Ascending aorta (tissue), 2 donors: ENCODE measurements at regions not wholly inside any gene's neighbourhood (a gene's known extent, or its start where the extent isn't known, plus 50 kb on each side); places are given as distances from the start of the nearest gene placed in this dataset.
"Not testable (repeated sequence)": the region's sequence is repeated elsewhere in the genome, so short reads cannot be mapped to it uniquely, and the experiment has no call there.

Experiments used
- DNase-seq, 2 donors: peaks; one replicate each; pipeline ENCODE4 v3.0.0-alpha.2; 2019; ENCODE audit warnings: low spot score in 2 of 2
- H3K27ac ChIP-seq, 2 donors: fragments of 200-600 bp; sonication (generic); one replicate each; pipeline ENCODE4 v1.5.1; 2016 to 2017; ENCODE audit warnings: mild to moderate bottlenecking in 1 of 2
- H3K27me3 ChIP-seq: fragments of 200-600 bp; sonication (generic); one replicate; pipeline ENCODE4 v1.5.1; 2017
- H3K36me3 ChIP-seq, 2 donors: fragments of 200-600 bp; sonication (generic); one replicate each; pipeline ENCODE4 v1.5.1; 2016
- H3K4me1 ChIP-seq, 2 donors: fragments of 200-600 bp; sonication (generic); one replicate each; pipeline ENCODE4 v1.5.1; 2016 to 2017; ENCODE audit warnings: mild to moderate bottlenecking in 1 of 2
- H3K4me3 ChIP-seq, 2 donors: fragments of 200-600 bp; sonication (generic); one replicate each; pipeline ENCODE4 v1.5.1; 2016 to 2017; ENCODE audit warnings: mild to moderate bottlenecking in 1 of 2
- H3K9me3 ChIP-seq, 2 donors: fragments of 200-600 bp; sonication (generic); one replicate each; pipeline ENCODE4 v1.5.1; 2016
- intact Hi-C: fragments of 100-400 bp; cut with DNase I; formaldehyde crosslinking; loops from one replicate; pipeline ENCODE4 v1.15.1; 2023
- TF ChIP-seq, protein P1 (sequence below), 3 experiments: fragments of 200-600 bp in 2 of 3; fragments of 450-650 bp in 1 of 3; sonication (generic) in 2 of 3; IDR thresholded peaks; one replicate each; pipeline ENCODE4 v1.5.1; 2016 to 2019; ENCODE audit warnings: antibody characterized with exemption in 3 of 3, mild to moderate bottlenecking in 1 of 3, moderate library complexity in 1 of 3

DNA sequence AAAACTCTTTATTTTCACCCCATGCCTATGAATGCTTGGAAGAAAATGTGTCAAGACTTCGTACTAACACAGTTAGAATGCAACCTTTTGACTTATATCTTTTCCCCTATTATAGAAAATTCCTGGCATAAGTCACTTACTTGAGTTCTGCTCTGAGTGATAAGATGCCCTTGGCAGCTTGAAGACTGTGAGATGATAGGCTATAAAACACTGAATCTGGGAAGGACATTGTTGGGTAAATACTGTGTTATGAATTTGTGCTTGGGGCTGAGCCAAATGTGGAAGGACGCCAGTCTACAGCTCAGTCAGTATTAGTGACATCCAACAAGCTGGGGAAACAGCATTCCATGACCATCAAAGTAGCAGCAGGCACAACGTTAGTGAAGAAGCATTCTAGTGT, 368.0 kb upstream of the SGCG start:
- TF ChIP-seq, protein P1, sequence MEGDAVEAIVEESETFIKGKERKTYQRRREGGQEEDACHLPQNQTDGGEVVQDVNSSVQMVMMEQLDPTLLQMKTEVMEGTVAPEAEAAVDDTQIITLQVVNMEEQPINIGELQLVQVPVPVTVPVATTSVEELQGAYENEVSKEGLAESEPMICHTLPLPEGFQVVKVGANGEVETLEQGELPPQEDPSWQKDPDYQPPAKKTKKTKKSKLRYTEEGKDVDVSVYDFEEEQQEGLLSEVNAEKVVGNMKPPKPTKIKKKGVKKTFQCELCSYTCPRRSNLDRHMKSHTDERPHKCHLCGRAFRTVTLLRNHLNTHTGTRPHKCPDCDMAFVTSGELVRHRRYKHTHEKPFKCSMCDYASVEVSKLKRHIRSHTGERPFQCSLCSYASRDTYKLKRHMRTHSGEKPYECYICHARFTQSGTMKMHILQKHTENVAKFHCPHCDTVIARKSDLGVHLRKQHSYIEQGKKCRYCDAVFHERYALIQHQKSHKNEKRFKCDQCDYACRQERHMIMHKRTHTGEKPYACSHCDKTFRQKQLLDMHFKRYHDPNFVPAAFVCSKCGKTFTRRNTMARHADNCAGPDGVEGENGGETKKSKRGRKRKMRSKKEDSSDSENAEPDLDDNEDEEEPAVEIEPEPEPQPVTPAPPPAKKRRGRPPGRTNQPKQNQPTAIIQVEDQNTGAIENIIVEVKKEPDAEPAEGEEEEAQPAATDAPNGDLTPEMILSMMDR (IDR thresholded peaks at IDR 0.05), result no peak
- Histone ChIP-seq H3K36me3 (no peaks in the 10 kb centered on the region), H3K9me3 (no peaks in the 10 kb centered on the region), H3K27ac (no peak overlapping the region), H3K27me3 (no peaks in the 10 kb centered on the region), H3K4me1 (no peaks in the 10 kb centered on the region), H3K4me3 (no peak overlapping the region)
- DNase-seq, result no peak
- intact Hi-C loops, result no loop called here

DNA sequence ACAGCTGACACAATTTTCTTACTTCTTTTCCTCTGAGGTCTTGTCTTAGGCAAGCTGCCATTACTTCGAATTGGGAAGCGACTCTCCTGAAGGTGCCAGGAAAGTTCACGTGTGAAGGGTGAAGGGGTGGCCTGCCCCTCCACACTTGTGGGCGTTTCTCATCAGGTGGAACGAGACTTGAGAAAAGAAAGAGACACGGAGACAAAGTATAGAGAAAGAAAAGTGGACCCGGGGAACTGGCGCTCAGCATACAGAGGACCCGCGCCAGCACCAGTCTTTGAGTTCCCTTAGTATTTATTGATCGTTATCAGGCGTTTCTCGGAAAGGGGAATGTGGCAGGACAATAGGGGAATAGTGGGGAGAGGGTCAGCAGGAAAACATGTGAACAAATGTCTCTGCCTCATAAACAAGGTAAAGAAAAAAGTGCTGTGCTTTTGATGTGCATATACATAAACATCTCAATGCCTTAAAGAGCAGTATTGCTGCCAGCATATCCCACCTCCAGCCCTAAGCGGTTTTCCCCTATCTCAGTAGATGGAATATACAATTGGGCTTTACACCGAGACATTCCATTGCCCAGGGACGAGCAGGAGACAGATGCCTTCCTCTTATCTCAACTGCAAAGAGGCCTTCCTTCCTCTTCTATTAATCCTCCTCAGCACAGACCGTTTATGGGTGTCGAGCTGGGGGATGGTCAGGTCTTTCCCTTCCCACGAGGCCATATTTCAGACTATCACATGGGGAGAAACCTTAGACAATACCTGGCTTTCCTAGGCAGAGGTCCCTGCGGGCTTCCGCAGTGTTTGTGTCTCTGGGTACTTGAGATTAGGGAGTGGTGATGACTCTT, 367.0 kb upstream of the SGCG start:
- H3K9me3 ChIP-seq, H3K36me3 ChIP-seq, H3K4me1 ChIP-seq, H3K27ac ChIP-seq, H3K27me3 ChIP-seq, intact Hi-C loops, DNase-seq: not testable (repeated sequence)
- peak overlapping the region in 1 of 2 donors; percentile 17 for H3K4me3 ChIP-seq

DNA sequence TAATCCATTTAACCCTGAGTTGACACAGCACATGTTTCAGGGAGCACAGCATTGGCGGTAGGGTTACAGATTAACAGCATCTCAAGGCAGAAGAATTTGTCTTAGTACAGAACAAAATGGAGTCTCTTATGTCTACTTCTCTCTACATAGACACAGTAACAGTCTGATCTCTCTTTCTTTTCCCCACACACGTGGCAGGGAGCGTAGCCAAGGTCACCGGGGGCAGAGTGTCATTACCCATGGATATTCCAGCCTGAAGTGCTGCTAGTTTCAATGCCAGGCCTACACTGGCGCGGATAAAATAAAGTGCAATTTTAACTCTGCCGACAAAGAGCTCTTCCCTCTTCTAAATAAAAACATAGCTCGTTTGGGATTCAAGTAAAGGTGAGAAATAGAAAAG, 366.3 kb upstream of the SGCG start:
- H3K4me3 ChIP-seq, DNase-seq, H3K4me1 ChIP-seq, H3K27me3 ChIP-seq, H3K27ac ChIP-seq, intact Hi-C loops, H3K36me3 ChIP-seq, H3K9me3 ChIP-seq: not testable (repeated sequence)

DNA sequence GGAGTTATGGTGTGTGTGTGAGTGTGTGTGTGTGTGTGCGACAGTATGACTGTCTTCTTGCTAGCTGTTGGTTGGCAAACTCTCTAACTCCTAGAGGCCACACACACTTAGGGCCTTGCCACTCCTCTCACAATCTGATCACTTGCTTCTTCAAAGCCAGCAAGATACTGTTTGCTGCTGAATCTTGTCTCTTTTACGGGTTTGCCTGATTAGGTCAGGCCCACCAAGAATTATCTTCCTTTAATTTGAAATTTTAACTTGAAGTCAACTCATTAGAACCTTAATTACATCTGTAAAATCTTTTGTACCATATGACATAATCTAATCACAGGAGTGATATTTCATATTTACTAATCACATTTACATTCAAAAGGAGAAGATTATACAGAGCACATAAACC, 359.2 kb upstream of the SGCG start:
- Histone ChIP-seq H3K4me3 (no peak overlapping the region), H3K36me3 (no peaks in the 10 kb centered on the region), H3K4me1 (no peaks in the 10 kb centered on the region), H3K27ac (no peak overlapping the region), H3K9me3 (no peaks in the 10 kb centered on the region), H3K27me3 (no peaks in the 10 kb centered on the region)
- TF ChIP-seq, protein P1 (IDR thresholded peaks at IDR 0.05), result no peak
- intact Hi-C loops, result no loop called here
- DNase-seq, result no peak

DNA sequence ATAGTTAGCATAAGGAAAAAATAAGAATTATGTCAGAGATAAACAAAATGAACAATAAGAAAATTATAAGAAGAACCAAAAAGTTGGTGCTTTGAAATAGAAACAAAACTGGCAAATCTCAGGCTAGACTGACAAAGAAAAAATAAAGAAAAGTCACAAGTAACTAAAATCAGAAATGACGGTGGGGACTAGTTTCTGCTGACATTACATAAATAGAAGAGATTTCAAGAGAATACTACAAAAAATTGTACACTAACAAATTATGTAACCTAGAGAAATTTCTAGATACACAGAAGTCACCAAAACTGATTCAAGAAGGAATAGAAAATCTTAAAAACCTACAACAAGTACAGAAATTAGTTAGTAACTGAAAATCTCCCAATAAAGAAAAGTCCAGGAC, 355.6 kb upstream of the SGCG start:
- no peak for DNase-seq
- TF ChIP-seq, protein P1 (IDR thresholded peaks at IDR 0.05), result no peak
- intact Hi-C loops, result no loop called here

DNA sequence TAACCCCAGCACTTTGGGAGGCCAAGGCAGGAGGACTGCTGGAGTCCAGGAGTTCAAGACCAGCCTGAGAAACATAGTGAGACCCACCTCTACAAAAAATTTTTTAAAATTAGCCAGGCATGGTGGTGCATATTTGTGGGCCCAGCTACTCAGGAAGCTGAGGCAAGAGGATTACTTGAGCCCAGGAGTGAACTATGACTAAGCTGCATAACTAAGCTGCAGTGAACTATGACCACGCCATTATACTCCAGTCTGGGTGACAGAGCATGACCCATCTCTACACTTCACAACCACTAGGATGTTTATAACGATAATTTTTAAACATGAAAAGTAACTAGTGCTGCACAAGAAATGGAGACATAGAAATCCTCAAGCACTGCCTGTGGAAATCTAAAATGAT, 352.7 kb upstream of the SGCG start:
- H3K4me3 ChIP-seq, result no peak overlapping the region
- TF ChIP-seq, protein P1 (IDR thresholded peaks at IDR 0.05), result no peak
- no peak for DNase-seq
- no peaks in the 10 kb centered on the region for H3K36me3 ChIP-seq
- no peaks in the 10 kb centered on the region for H3K27me3 ChIP-seq
- no peaks in the 10 kb centered on the region for H3K4me1 ChIP-seq
- intact Hi-C loops, result no loop called here
- no peak overlapping the region for H3K27ac ChIP-seq
- no peaks in the 10 kb centered on the region for H3K9me3 ChIP-seq

More for the DNA sequence above, 355.6 kb upstream of the SGCG start:
- H3K9me3 ChIP-seq, result no peaks in the 10 kb centered on the region
- no peaks in the 10 kb centered on the region for H3K27me3 ChIP-seq
- H3K27ac ChIP-seq, result no peak overlapping the region
- H3K4me1 ChIP-seq, result no peaks in the 10 kb centered on the region
- no peaks in the 10 kb centered on the region for H3K36me3 ChIP-seq
- no peak overlapping the region for H3K4me3 ChIP-seq
